OCI-LY7 (cell line): ENCODE measurements at regions not wholly inside any gene's neighbourhood (a gene's known extent, or its start where the extent isn't known, plus 50 kb on each side); places are given as distances from the start of the nearest gene placed in this dataset.

Experiments
- BruUV-seq: library from RNA; stranded (reverse); fragments of 400-500 nt; replicated peaks from 2 replicates; lab custom pipeline; 2021; lab: Mats Ljungman, UMichigan
- CTCF ChIA-PET: fragments of 300-600 bp; sonication (Branson Sonifier 250); formaldehyde crosslinking; loops from one replicate; lab custom pipeline; 2022; ENCODE audit warnings: antibody characterized with exemption; ENCODE audit not compliant: unreplicated experiment; lab: Charles Lee
- POLR2A ChIA-PET: fragments of 300-600 bp; sonication (Branson Sonifier 250); formaldehyde crosslinking; loops from one replicate; lab custom pipeline; 2022; ENCODE audit warnings: antibody characterized with exemption; lab: Charles Lee
- DNase-seq: peaks from one replicate; pipeline ENCODE4 v3.0.0-alpha.2; 2015; ENCODE audit warnings: low spot score
- H2AFZ ChIP-seq: fragments of 200-600 bp; sonication (generic), shearing (Covaris generic); 2 replicates; pipeline ENCODE4 v1.6.1; 2014; ENCODE audit warnings: mild to moderate bottlenecking, antibody characterized with exemption, low read length, moderate library complexity
- H3K27ac ChIP-seq: fragments of 200-600 bp; sonication (generic); 2 replicates; pipeline ENCODE4 v1.5.1; 2014; ENCODE audit warnings: mixed run types, low read depth, mild to moderate bottlenecking, moderate library complexity, low read length, inconsistent platforms; ENCODE audit not compliant: poor library complexity, severe bottlenecking
- H3K36me3 ChIP-seq: fragments of 200-600 bp; sonication (generic); 2 replicates; pipeline ENCODE4 v1.6.1; 2014; ENCODE audit warnings: mild to moderate bottlenecking, antibody characterized with exemption, low read length, moderate library complexity, mixed read lengths; ENCODE audit not compliant: insufficient read depth
- H3K4me1 ChIP-seq: fragments of 200-600 bp; sonication (generic); 2 replicates; pipeline ENCODE4 v1.5.1; 2014; ENCODE audit warnings: mild to moderate bottlenecking, low read length; ENCODE audit not compliant: insufficient read depth, poor library complexity, severe bottlenecking
- H3K4me2 ChIP-seq: fragments of 200-600 bp; sonication (generic); 2 replicates; pipeline ENCODE4 v1.6.1; 2014; ENCODE audit warnings: mild to moderate bottlenecking, low read length
- H3K4me3 ChIP-seq: fragments of 200-600 bp; sonication (generic); 2 replicates; pipeline ENCODE4 v1.5.1; 2014; ENCODE audit warnings: mild to moderate bottlenecking, low read depth, low read length; ENCODE audit not compliant: poor library complexity, severe bottlenecking
- H3K79me2 ChIP-seq: fragments of 200-600 bp; sonication (generic); 2 replicates; pipeline ENCODE4 v1.6.1; 2016; ENCODE audit warnings: low read depth, mild to moderate bottlenecking, low read length, moderate library complexity, mixed read lengths; ENCODE audit not compliant: insufficient read depth
- H3K9me2 ChIP-seq: fragments of 200-600 bp; sonication (generic); 2 replicates; pipeline ENCODE4 v1.6.1; 2016; ENCODE audit warnings: mild to moderate bottlenecking, low read length, mixed read lengths; ENCODE audit not compliant: insufficient read depth
- H3K9me3 ChIP-seq: fragments of 200-600 bp; sonication (generic); 2 replicates; pipeline ENCODE4 v1.6.1; 2014; ENCODE audit warnings: mild to moderate bottlenecking, mixed run types, low read length, mixed read lengths
- H4K20me1 ChIP-seq: fragments of 200-600 bp; sonication (generic); 2 replicates; pipeline ENCODE4 v1.6.1; 2014; ENCODE audit warnings: mild to moderate bottlenecking, antibody characterized with exemption, low read length, moderate library complexity, mixed read lengths; ENCODE audit not compliant: insufficient read depth
- EZH2phosphoT487 ChIP-seq: fragments of 200-600 bp; sonication (generic); IDR thresholded peaks from 2 replicates; pipeline ENCODE4 v1.6.1; 2018; ENCODE audit warnings: low read depth, borderline replicate concordance, mild to moderate bottlenecking, mixed run types, antibody characterized with exemption, low read length, moderate library complexity, mixed read lengths
- intact Hi-C: fragments of 100-400 bp; cut with micrococcal nuclease; formaldehyde crosslinking; loops from one replicate; pipeline ENCODE4 v1.10.0; 2022; ENCODE audit not compliant: unreplicated experiment
- TF ChIP-seq, protein P1 (sequence below): fragments of 200-600 bp; sonication (generic); conservative IDR thresholded peaks from 2 replicates; pipeline ENCODE4 v1.5.1; 2014; ENCODE audit warnings: mild to moderate bottlenecking, antibody characterized with exemption, low read length, moderate library complexity, mixed read lengths

DNA sequence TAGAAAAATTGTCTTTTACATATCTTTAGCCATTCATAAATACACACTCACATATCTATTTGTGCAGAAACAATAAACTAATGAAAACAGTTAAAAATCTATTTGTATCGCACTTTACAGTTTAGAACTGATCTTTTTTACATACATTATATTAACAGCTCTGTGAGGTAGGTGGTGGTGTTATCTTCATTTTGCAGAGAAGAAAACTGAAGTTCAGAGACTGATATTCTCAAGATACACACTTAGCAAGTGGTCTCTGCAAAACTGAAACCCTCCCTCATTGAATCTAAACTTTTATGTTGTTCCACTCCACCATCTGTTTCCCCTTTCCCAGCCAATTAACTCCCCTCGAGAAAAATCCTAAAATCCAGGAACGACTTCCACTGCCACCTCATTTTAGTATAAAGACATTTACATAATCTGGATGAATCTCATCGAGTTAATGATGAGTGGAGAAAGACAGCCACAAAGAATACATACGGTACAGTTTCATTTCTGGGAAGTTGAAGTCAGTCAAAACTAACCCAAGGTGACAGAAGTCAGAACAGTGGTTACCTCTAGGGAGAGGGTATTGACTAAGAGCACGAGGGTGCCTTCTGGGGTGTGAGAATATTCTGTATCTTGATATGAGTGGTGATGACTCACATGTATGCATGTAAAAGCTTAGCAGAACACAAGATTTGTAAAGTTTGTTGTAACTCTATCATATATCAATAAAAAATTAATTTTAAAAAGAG lies 524.2 kb upstream of the TCF4 start:
- no peak overlapping the region for H3K4me3 ChIP-seq

DNA sequence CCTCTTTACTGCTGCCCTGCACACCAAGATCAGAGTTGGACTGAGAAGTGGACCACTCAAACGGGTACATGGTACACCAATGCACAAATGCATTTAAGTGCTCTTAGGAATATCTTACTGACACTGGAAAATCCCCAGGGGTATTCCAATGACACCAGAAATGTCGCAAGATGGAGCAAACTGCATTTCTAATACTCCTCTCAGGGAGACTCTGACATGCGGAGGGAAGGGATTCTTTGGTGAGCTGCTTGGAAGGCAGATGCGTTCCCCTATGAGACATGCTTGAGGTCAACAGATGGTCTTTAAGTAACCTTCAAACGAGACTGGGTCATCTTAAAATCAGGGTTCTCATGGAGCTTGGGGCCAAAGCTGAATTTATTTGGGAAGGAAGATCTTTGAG lies 521.8 kb upstream of the TCF4 start:
- intact Hi-C loops = no loop called here
- no peak overlapping the region for H3K27ac ChIP-seq
- H3K9me2 ChIP-seq = no peaks in the 10 kb centered on the region
- DNase-seq = no peak
- no peaks in the 10 kb centered on the region for H3K9me3 ChIP-seq
- ChIA-PET CTCF (no interaction called here), POLR2A (no interaction called here)
- H3K4me2 ChIP-seq = no peak overlapping the region
- H3K4me1 ChIP-seq = no peaks in the 10 kb centered on the region
- BruUV-seq = no TSS peak
- H3K36me3 ChIP-seq = no peaks in the 10 kb centered on the region
- TF ChIP-seq, protein P1, sequence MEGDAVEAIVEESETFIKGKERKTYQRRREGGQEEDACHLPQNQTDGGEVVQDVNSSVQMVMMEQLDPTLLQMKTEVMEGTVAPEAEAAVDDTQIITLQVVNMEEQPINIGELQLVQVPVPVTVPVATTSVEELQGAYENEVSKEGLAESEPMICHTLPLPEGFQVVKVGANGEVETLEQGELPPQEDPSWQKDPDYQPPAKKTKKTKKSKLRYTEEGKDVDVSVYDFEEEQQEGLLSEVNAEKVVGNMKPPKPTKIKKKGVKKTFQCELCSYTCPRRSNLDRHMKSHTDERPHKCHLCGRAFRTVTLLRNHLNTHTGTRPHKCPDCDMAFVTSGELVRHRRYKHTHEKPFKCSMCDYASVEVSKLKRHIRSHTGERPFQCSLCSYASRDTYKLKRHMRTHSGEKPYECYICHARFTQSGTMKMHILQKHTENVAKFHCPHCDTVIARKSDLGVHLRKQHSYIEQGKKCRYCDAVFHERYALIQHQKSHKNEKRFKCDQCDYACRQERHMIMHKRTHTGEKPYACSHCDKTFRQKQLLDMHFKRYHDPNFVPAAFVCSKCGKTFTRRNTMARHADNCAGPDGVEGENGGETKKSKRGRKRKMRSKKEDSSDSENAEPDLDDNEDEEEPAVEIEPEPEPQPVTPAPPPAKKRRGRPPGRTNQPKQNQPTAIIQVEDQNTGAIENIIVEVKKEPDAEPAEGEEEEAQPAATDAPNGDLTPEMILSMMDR = no peak
- TF ChIP-seq EZH2phosphoT487 = no peak
- H3K4me3 ChIP-seq = no peak overlapping the region
- no peak overlapping the region for H2AFZ ChIP-seq
- no peaks in the 10 kb centered on the region for H3K79me2 ChIP-seq
- no peaks in the 10 kb centered on the region for H4K20me1 ChIP-seq

More for the DNA sequence above, 524.2 kb upstream of the TCF4 start:
- Histone ChIP-seq H3K4me1 (no peaks in the 10 kb centered on the region), H3K27ac (no peak overlapping the region), H3K9me2 (no peaks in the 10 kb centered on the region), H2AFZ (no peak overlapping the region), H4K20me1 (no peaks in the 10 kb centered on the region), H3K9me3 (no peaks in the 10 kb centered on the region), H3K4me2 (no peak overlapping the region), H3K79me2 (no peaks in the 10 kb centered on the region), H3K36me3 (no peaks in the 10 kb centered on the region)
- no peak for DNase-seq
- intact Hi-C loops = no loop called here
- ChIA-PET CTCF (no interaction called here), POLR2A (interaction anchor here (0.6 kb wide), 1 partner anchor 384 kb away, joined by 3 read pairs; no protein-coding TSS in a partner anchor)
- TF ChIP-seq, protein P1 = no peak
- no peak for TF ChIP-seq EZH2phosphoT487
- no TSS peak for BruUV-seq
